H9 (cell line): ENCODE measurements at regions not wholly inside any gene's neighbourhood (a gene's known extent, or its start where the extent isn't known, plus 50 kb on each side); places are given as distances from the start of the nearest gene placed in this dataset.

Experiments used
- DNase-seq: peaks from one replicate; pipeline ENCODE4 v3.0.0-alpha.2; 2017
- H2AFZ ChIP-seq: one replicate; pipeline ENCODE4 v1.6.1; 2013; ENCODE audit warnings: mild to moderate bottlenecking, low read length, control low read depth, moderate library complexity
- H2AK5ac ChIP-seq: 2 replicates; pipeline ENCODE4 v1.6.1; 2013; ENCODE audit warnings: low read length, control low read depth, mixed read lengths; ENCODE audit not compliant: insufficient read length
- H2BK120ac ChIP-seq: one replicate; pipeline ENCODE4 v1.6.1; 2013; ENCODE audit warnings: low read depth, mild to moderate bottlenecking, low read length, control low read depth, inconsistent platforms; ENCODE audit not compliant: poor library complexity, severe bottlenecking
- H2BK12ac ChIP-seq: 2 replicates; pipeline ENCODE4 v1.6.1; 2013; ENCODE audit warnings: low read length, control low read depth, mixed read lengths, low read depth; ENCODE audit not compliant: insufficient read length
- H2BK15ac ChIP-seq: 2 replicates; pipeline ENCODE4 v1.6.1; 2013; ENCODE audit warnings: low read depth, low read length, control low read depth
- H2BK20ac ChIP-seq: one replicate; pipeline ENCODE4 v1.6.1; 2013; ENCODE audit warnings: low read depth, mild to moderate bottlenecking, low read length, control low read depth, inconsistent platforms; ENCODE audit not compliant: poor library complexity, severe bottlenecking
- H2BK5ac ChIP-seq: 2 replicates; pipeline ENCODE4 v1.6.1; 2013; ENCODE audit warnings: low read length, control low read depth, mixed read lengths; ENCODE audit not compliant: insufficient read length
- H3K14ac ChIP-seq: 2 replicates; pipeline ENCODE4 v1.6.1; 2013; ENCODE audit warnings: low read length, control low read depth; ENCODE audit not compliant: insufficient read depth
- H3K18ac ChIP-seq: 2 replicates; pipeline ENCODE4 v1.6.1; 2013; ENCODE audit warnings: low read depth, mild to moderate bottlenecking, mixed read lengths, low read length, control low read depth; ENCODE audit not compliant: insufficient read length
- H3K23ac ChIP-seq: 2 replicates; pipeline ENCODE4 v1.6.1; 2013; ENCODE audit warnings: low read length, control low read depth, mixed read lengths, low read depth; ENCODE audit not compliant: insufficient read length
- H3K23me2 ChIP-seq: 2 replicates; pipeline ENCODE4 v1.6.1; 2013; ENCODE audit warnings: low read depth, mild to moderate bottlenecking, mixed read lengths, low read length, control low read depth; ENCODE audit not compliant: insufficient read length, poor library complexity, severe bottlenecking
- H3K27ac ChIP-seq: 2 replicates; pipeline ENCODE4 v1.5.1; 2013; ENCODE audit warnings: low read length, control low read depth, mixed read lengths, low read depth; ENCODE audit not compliant: insufficient read length
- H3K27me3 ChIP-seq: 2 replicates; pipeline ENCODE4 v1.6.1; 2013; ENCODE audit warnings: low read length, control low read depth, inconsistent platforms; ENCODE audit not compliant: insufficient read depth
- H3K4ac ChIP-seq: 2 replicates; pipeline ENCODE4 v1.6.1; 2013; ENCODE audit warnings: low read depth, mild to moderate bottlenecking, control low read depth, inconsistent platforms, low read length, moderate library complexity
- H3K4me1 ChIP-seq: 2 replicates; pipeline ENCODE4 v1.6.1; 2013; ENCODE audit warnings: low read length, control low read depth, inconsistent platforms; ENCODE audit not compliant: insufficient read depth
- H3K4me2 ChIP-seq: 2 replicates; pipeline ENCODE4 v1.6.1; 2013; ENCODE audit warnings: low read length, control low read depth, mixed read lengths; ENCODE audit not compliant: insufficient read length, insufficient read depth
- H3K56ac ChIP-seq: 2 replicates; pipeline ENCODE4 v1.6.1; 2013; ENCODE audit warnings: low read depth, mild to moderate bottlenecking, mixed read lengths, low read length, control low read depth; ENCODE audit not compliant: insufficient read length
- H3K79me1 ChIP-seq: 2 replicates; pipeline ENCODE4 v1.6.1; 2013; ENCODE audit warnings: low read depth, mild to moderate bottlenecking, moderate library complexity, low read length, control low read depth, inconsistent platforms; ENCODE audit not compliant: insufficient read depth, poor library complexity, severe bottlenecking
- H3K79me2 ChIP-seq: 2 replicates; pipeline ENCODE4 v1.6.1; 2013; ENCODE audit warnings: low read length, control low read depth, inconsistent platforms; ENCODE audit not compliant: insufficient read depth
- H3K9ac ChIP-seq: 2 replicates; pipeline ENCODE4 v1.6.1; 2013; ENCODE audit warnings: low read length, control low read depth, mixed read lengths; ENCODE audit not compliant: insufficient read length; ENCODE audit errors: extremely low read depth
- H3K9me3 ChIP-seq: one replicate; pipeline ENCODE4 v1.6.1; 2013; ENCODE audit warnings: low read depth, low read length, inconsistent platforms; ENCODE audit not compliant: control insufficient read depth
- H3T11ph ChIP-seq: one replicate; pipeline ENCODE4 v1.6.1; 2013; ENCODE audit warnings: mild to moderate bottlenecking, low read length, control low read depth, inconsistent platforms
- H4K20me1 ChIP-seq: one replicate; pipeline ENCODE4 v1.6.1; 2013; ENCODE audit not compliant: control insufficient read depth, insufficient read length, insufficient read depth
- H4K5ac ChIP-seq: 2 replicates; pipeline ENCODE4 v1.6.1; 2013; ENCODE audit warnings: low read depth, mild to moderate bottlenecking, mixed read lengths, low read length, control low read depth; ENCODE audit not compliant: insufficient read length
- H4K8ac ChIP-seq: replicated peaks from 2 replicates; pipeline ENCODE4 v1.6.1; 2013; ENCODE audit warnings: low read length, control low read depth, mixed read lengths, low read depth; ENCODE audit not compliant: insufficient read length
- H4K91ac ChIP-seq: 2 replicates; pipeline ENCODE4 v1.6.1; 2013; ENCODE audit warnings: low read depth, mild to moderate bottlenecking, moderate library complexity, mixed read lengths, low read length, control low read depth; ENCODE audit not compliant: insufficient read length
- H3K27ac Mint-ChIP-seq, 3 experiments: 2 replicates in 2 of 3; 3 replicates in 1 of 3; pipeline ENCODE4 v1.8.0; 2020 to 2021; ENCODE audit warnings: mixed read lengths in 3 of 3, mild to moderate bottlenecking in 1 of 3, moderate library complexity in 1 of 3
- H3K27me3 Mint-ChIP-seq: 2 replicates; pipeline ENCODE4 v1.8.0; 2021; ENCODE audit warnings: low read depth, mild to moderate bottlenecking, moderate library complexity, mixed read lengths
- H3K36me3 Mint-ChIP-seq, 3 experiments: 2 replicates in 2 of 3; 3 replicates in 1 of 3; pipeline ENCODE4 v1.8.0; 2020 to 2021; ENCODE audit warnings: low read depth in 3 of 3, mixed read lengths in 3 of 3; ENCODE audit not compliant: insufficient read depth in 1 of 3
- H3K4me1 Mint-ChIP-seq, 2 experiments: 2 replicates each; pipeline ENCODE4 v1.8.0; 2020; ENCODE audit warnings: mixed read lengths in 2 of 2
- H3K4me3 Mint-ChIP-seq, 2 experiments: 2 replicates in 1 of 2; 3 replicates in 1 of 2; pipeline ENCODE4 v1.8.0; 2020 to 2021; ENCODE audit warnings: mild to moderate bottlenecking in 2 of 2, mixed read lengths in 2 of 2, moderate library complexity in 1 of 2
- H3K9me3 Mint-ChIP-seq, 2 experiments: 2 replicates in 1 of 2; 3 replicates in 1 of 2; pipeline ENCODE4 v1.8.0; 2020; ENCODE audit warnings: mild to moderate bottlenecking in 2 of 2, mixed read lengths in 2 of 2, moderate library complexity in 1 of 2
- WGBS: extraction: QIAGEN DNeasy Blood & Tissue Kit; methylation state at CpG from one replicate; pipeline ENCODE4 v1.1.7; 2013; ENCODE audit warnings: missing lambda C conversion rate, low lambda C conversion rate, mixed read lengths; ENCODE audit not compliant: insufficient read length; ENCODE audit errors: extremely low coverage; 5-methylcytosine and 5-hydroxymethylcytosine counted together
- TF ChIP-seq, protein P1 (sequence below): fragments of 200-600 bp; sonication (generic); conservative IDR thresholded peaks from 3 replicates; pipeline ENCODE4 v1.8.0; 2021; ENCODE audit warnings: antibody characterized with exemption, mild to moderate bottlenecking

DNA sequence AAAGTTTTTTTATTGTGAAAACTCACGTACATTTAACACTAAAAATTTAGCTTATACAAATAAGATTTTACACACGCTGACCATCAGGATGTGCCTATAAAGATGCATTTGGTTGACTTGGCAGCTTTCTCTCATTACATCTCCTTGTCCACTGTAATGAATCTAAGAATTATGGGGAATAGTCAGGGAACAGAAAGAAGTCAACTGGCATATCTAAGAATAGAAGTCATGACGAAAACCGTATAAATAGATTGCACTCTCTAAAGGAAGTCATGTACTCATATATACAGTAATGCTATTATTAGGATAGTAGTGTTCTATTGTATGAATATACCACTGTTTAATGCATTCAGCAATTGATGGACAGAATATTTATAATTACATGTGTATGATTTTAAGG, 575.8 kb upstream of the B3GALT2 start:
- Mint-ChIP-seq H3K9me3 (no peaks in the 10 kb centered on the region), H3K36me3 (no peaks in the 10 kb centered on the region), H3K27ac (no peak overlapping the region), H3K4me1 (no peaks in the 10 kb centered on the region), H3K4me3 (no peak overlapping the region), H3K27me3 (no peaks in the 10 kb centered on the region)
- Histone ChIP-seq H3K56ac (no peak overlapping the region), H3K9ac (no peak overlapping the region), H4K20me1 (no peaks in the 10 kb centered on the region), H2AFZ (no peak overlapping the region), H3K79me1 (no peaks in the 10 kb centered on the region), H3K4me2 (no peak overlapping the region), H2BK120ac (no peak overlapping the region), H2BK5ac (no peak overlapping the region), H3K4me1 (no peaks in the 10 kb centered on the region), H3K27ac (no peak overlapping the region), H3K23ac (no peak overlapping the region), H2AK5ac (no peak overlapping the region), H4K91ac (no peak overlapping the region), H4K5ac (no peak overlapping the region), H3T11ph (no peak overlapping the region), H2BK12ac (no peak overlapping the region), H3K14ac (no peak overlapping the region), H3K79me2 (no peaks in the 10 kb centered on the region), H3K4ac (no peak overlapping the region), H4K8ac (no peak overlapping the region), H2BK20ac (no peak overlapping the region), H3K18ac (no peak overlapping the region), H2BK15ac (no peak overlapping the region), H3K27me3 (no peaks in the 10 kb centered on the region), H3K9me3 (no peaks in the 10 kb centered on the region), H3K23me2 (no peaks in the 10 kb centered on the region)
- WGBS = no CpG with 5 or more reads among the region's 4 CpGs
- no peak for DNase-seq
- TF ChIP-seq, protein P1, sequence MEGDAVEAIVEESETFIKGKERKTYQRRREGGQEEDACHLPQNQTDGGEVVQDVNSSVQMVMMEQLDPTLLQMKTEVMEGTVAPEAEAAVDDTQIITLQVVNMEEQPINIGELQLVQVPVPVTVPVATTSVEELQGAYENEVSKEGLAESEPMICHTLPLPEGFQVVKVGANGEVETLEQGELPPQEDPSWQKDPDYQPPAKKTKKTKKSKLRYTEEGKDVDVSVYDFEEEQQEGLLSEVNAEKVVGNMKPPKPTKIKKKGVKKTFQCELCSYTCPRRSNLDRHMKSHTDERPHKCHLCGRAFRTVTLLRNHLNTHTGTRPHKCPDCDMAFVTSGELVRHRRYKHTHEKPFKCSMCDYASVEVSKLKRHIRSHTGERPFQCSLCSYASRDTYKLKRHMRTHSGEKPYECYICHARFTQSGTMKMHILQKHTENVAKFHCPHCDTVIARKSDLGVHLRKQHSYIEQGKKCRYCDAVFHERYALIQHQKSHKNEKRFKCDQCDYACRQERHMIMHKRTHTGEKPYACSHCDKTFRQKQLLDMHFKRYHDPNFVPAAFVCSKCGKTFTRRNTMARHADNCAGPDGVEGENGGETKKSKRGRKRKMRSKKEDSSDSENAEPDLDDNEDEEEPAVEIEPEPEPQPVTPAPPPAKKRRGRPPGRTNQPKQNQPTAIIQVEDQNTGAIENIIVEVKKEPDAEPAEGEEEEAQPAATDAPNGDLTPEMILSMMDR = no peak
